ENCODE measurements at regions not wholly inside any gene's neighbourhood (a gene's known extent, or its start where the extent isn't known, plus 50 kb on each side); places are given as distances from the start of the nearest gene placed in this dataset.
"Not testable (repeated sequence)": the region's sequence is repeated elsewhere in the genome, so short reads cannot be mapped to it uniquely, and the experiment has no call there.

DNA sequence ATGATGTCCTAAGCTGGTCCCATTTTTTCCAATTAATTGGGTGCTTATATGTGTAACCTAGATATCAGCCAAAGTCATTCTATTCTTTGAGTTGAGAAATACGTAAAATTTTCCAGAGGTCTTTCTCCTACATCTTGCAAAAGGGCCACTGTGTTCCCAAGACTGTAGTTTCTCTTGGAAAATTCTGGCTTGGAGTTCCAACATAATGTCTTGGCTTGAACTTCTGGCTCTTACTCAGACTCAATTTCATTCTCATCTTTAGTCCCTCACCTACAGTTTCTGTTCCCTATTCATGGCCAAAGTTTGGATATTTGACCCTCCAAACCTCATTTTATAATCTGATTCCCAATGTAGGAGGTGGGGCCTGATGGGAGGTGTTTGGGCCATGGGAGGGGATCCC, 201.4 kb upstream of the ARHGEF26 start:
- no peak for DNase-seq (ENCODE audit: low read depth)

DNA sequence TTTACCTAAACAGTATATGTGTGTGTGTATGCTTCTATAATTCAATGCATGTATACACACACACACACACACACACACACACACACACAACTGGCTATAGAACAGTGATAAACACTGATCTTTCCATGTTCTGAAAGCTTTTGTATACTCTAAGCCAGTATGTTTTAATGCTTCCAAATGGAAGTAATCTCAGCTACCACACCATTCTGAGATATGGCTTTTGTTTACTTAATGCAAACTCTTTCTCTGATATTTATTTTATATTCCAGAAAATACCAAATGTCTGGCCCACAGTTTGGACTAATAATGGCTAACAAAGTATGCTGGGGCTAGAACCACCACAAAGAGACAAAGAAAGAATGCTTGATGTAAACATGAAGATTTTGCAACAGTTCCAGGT, 199.4 kb upstream of the ARHGEF26 start:
- no peak for DNase-seq (ENCODE audit: low read depth)

DNA sequence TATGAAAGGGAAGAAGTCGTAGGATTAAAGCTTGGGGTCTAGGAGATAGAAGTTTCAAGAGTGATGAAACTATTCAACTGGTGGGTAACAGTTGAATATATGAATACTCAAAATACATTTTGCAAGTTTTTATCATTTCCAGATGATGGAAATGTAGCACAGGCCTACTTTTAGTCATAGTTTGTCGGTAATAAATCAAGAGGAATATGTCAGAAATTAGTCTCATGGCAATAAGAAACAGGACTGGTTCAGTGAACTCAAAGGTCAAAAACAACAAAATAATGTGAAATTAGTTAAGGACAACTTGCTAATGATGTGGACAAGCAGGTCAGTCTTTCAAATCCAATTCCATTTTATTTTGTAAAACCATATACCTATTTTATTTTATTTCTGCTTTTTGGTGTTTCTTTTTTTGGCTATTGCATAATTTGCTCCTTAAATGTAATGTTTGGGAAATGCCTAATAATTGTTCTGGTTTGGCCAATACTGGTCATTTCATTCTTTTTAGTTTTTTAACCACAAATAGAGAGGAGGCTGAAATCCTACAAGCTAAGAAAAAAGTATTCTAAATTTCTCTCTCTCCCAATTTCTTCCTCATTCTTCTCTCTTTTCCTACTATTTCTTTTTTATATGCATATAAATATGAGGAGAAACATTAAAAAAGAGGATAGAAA, 195.2 kb upstream of the ARHGEF26 start:
- no peak for DNase-seq (ENCODE audit: low read depth)

DNA sequence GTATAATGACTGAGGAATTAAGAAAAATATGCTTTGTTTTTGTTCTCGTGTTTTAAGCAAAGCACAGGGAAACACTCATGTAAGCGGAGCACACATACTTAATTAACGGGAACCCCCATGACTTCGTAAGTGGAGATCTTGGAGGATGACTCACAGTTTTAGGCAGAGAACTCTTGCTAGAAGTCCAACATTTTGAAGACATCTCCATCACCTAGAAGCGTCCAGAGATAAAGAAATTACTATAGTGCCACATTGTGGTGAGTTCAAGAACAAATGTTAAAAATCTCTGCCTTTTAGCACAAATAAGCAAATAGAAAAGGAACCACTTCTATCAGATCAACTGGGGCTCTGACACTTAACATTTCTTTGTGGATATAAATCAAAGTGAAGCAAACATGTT, 194.1 kb upstream of the ARHGEF26 start:
- no peak for DNase-seq (ENCODE audit: low read depth)

DNA sequence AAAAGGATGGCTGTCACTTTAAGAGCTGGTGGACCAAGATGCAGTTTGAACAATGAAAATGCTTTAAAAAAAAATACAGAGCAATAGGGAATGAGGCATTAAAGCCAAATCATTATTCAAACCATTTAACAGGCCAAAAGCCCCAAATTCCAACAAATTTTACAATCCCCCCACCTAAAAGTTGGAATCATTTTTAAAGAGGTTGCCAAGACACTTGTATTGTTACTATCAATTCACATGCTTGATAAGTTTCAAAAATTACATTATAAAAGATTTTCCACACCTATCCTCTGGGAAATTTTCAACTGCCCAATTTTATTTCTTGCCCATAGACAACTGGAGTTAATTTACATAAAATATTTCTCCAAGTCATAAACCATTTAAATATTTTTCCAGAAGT, 192.3 kb upstream of the ARHGEF26 start:
- DNase-seq (ENCODE audit: low read depth): no peak

DNA sequence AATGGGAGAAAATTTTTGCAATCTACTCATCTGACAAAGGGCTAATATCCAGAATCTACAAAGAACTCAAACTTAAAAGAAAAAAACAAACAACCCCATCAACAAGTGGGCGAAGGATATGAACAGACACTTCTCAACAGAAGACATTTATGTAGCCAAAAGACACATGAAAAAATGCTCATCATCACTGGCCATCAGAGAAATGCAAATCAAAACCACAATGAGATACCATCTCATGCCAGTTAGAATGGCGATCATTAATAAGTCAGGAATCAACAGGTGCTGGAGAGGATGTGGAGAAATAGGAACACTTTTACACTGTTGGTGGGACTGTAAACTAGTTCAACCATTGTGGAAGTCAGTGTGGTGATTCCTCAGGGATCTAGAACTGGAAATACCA, 187.7 kb upstream of the ARHGEF26 start:
- DNase-seq (ENCODE audit: low read depth): not testable (repeated sequence)

DNA sequence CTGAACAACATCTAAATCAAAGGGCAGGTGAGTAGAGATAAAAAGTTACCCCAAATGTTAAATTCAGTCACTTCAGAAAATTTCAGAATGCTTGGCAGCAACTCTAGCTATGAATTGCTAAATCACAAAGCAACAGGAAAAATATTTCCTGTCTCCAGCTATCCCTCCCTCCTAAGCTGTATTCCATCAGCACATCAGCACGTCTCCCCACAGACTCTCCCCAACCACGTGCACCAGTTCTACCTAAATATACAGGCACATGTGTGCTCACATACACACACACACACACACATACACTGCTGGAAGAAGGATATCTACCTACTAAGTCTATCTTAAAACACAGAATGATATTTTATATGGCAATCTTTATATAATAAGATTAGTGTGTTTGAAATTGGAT, 177.1 kb upstream of the ARHGEF26 start:
- no peak for DNase-seq (ENCODE audit: low read depth)

DNA sequence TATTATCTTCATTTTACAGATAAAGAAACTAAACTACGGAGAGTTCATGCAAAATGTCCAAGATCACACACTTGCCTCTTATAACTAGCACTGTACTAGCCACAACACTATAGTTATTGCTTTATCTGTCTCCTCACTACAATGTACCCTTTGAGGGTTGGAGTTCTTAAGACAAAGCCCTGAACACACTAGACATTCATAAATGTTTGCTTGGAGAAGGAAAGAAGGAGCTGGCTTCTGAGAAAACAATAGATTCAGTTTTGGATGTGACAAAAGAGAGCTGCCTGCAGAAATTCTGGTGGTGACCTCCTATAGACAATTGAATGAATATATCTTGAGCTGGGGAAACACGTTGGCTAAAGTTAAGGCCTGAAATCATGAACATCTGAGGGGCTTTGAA, 169.9 kb upstream of the ARHGEF26 start:
- no peak for DNase-seq (ENCODE audit: low read depth)

DNA sequence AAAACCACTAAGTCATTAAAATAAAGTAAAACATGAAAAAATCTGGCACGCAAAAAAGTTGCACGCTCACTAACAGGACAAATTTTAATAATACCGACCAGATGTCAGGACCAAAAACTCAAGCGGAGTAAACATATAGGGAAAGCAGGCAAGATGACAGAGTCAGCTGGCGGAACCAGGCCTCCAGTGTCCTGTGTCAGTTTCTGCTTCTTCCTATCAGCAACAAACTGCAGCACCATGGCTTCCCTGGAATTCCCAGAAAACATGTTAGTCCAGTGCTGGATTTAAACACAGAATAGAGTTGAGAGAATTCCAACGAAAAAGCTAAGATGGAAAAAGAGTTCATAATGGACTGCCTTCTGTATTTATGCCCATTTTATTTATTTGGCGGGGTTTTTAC, 169.1 kb upstream of the ARHGEF26 start:
- no peak for DNase-seq (ENCODE audit: low read depth)

DNA sequence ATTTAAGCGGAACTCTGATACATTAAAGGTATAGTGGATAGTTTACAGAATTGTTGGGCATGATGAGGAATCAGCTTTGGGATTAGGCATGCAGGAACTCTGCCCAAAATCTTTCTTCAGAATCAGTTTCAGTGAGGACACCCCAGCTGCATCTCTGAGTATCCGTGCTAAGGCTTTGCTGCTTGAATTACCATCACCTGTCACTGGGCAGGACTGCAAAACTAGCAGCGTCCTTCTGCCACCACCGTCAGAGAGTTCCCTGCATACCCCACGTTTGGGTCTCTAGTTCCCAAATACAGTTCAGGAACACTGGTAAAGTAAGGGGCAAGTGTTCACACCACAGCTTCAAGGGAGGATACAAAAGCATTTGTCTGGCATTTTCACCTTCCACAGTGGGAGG, 164.6 kb upstream of the ARHGEF26 start:
- no peak for DNase-seq (ENCODE audit: low read depth)

DNA sequence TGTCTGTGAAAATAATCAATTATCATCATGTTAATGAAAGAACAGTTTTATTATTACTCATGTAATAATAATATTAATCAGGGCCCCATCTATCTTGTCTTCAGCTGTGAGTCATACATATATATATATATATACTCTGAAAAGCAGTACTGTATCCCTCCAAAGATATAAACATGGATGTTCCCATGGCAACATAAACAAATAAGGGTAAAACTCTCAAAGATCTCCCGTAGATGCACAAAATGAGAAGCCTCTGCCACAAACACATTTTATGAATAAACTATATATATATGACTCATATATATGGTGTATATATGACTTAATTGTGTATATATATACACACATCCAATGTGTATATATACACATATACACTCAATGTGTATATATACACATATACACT, 163.8 kb upstream of the ARHGEF26 start:
- DNase-seq (ENCODE audit: low read depth): no peak

DNA sequence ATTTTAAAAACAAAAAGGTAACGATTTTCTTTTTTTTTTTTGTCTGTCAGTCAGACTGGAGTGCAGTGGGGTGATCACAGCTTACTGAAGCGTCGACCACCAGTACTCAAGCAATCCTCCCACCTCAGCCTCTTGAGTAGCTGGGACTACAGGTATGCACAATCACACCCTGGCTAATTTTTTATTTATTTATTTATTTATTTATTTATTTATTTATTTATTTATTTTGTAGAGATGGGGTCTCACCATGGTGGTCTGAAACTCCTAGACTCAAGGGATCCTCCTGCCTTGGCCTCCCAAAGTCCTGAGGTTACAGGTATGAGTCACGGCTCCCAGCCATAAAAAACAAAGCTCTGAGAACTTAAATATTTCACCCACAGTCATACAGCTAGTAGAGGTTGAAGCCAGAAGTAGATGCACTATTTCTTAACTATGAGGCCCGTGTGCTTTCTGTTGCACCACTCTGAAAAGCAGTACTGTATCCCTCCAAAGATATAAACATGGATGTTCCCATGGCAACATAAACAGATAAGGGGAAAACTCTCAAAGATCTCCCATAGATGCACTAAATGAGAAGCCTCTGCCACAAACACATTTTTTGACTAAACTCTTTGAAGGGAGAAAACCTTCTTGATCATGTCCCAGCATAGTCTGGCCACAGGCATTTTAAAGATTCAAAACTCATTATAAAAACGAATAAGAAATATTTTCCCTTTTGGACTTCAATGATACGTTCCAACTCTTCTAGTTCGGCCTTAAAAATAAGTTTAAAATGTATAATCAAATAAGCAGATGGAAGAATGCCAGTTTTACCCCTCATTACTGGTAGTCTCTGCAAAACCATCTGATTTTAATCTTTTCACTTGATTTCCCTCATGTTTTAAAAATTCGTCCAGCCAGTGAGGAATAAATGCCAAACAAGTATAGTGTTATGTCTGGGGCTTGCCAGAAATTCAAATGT, 162.3 kb upstream of the ARHGEF26 start:
- no peak for DNase-seq (ENCODE audit: low read depth)

DNA sequence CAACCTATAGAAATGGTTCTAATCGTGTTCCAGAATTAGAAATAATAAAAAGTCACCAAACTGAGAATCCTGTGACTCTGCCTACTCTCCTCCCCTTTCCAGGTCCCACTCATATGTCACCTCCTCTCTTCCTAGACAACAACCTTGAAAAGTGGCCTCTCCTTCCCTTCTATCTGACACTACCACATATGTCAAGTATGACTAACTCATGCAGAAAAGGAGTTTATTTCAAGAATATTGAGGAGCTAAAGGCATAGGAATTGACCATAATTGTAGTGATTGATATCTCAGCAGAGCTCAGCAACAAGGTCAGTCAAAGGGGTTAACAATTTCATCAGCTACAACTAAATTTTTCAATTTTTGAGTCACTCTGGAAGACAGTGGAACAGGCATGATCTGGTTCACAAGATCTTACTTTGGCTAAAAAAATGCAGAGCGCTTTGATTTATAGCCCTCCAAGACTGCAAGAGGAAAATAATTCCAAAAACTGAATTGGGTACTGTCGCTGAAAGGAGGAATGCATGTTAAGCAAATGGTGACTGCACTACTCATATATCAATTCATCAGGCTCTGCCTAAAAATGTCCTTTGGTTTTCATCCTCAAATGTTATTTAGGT, 160.6 kb upstream of the ARHGEF26 start:
- no peak for DNase-seq (ENCODE audit: low read depth)

DNA sequence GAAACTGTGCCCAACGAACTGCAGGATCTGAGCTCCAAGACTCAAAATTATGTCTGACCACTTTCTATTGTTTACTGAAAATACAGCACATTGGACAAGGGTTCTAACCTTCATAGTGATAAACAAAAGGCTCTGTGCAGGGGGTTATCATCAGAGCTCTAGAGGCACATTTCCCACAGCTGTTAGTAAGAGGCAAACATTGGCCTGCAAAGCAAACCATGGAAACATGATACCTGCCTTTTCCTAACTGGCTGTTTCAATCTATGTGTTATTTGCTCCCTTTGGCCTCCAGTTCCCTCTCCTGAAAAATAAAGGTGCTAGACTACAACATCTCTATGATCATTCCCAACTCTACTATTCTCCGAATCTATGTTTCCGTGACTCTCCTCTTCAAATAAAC, 159.7 kb upstream of the ARHGEF26 start:
- DNase-seq (ENCODE audit: low read depth): no peak

DNA sequence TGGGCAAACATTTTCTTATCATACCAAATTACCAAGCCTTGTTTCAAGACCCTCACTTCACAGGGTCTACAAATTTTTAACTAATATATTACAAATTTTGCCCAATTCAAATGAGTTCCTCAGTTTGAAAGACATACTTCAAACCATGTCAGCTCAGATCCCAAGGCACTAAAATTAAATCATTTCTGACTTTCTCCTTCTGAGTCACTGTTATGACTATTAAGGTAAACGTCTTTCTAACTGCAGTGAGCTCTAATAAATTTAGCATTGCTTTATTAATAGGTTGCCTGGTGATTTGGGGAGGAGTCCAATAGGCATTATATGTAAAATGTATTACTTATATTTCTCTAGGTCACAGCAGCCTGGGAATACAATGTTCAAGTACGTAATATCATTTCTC, 158.2 kb upstream of the ARHGEF26 start:
- no peak for DNase-seq (ENCODE audit: low read depth)

DNA sequence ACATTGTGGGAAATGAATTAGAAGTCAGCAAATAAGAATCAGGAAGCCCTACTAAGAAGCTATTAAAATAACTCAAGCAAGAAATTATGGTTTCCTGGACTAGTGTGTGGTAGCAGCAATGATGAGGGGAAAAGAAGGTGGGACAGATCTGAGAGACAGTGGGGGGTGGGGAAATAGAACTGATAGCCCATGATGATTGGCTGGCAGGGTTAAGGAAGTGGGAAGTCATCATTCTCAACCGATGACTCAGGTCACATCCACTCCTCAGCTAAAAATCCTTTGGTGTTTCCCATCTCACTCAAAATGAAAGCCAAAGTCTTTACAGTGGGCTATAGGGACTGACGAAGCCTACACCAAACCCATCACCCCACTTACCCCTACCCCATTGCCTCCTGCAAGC, 153.9 kb upstream of the ARHGEF26 start:
- no peak for DNase-seq (ENCODE audit: low read depth)

DNA sequence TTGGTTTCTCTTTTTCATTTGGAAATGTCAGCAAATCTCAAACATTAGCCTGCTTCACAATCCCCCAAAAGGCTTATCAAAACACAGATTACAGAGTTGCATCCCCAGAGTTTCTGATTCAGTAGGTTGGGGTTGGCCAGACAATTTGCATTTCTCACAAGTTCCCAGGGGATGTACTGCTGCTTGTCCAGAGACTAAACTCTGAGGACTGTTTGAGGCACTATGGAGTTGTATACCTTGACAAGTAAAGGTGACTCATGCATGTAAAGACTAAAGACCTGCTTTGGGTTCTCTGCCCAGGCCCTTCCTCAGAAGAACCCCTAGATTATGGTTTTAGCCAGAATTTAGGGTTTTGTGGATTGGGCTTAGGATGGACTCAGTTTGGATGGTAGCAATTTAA, 151.1 kb upstream of the ARHGEF26 start:
- no peak for DNase-seq (ENCODE audit: low read depth)

DNA sequence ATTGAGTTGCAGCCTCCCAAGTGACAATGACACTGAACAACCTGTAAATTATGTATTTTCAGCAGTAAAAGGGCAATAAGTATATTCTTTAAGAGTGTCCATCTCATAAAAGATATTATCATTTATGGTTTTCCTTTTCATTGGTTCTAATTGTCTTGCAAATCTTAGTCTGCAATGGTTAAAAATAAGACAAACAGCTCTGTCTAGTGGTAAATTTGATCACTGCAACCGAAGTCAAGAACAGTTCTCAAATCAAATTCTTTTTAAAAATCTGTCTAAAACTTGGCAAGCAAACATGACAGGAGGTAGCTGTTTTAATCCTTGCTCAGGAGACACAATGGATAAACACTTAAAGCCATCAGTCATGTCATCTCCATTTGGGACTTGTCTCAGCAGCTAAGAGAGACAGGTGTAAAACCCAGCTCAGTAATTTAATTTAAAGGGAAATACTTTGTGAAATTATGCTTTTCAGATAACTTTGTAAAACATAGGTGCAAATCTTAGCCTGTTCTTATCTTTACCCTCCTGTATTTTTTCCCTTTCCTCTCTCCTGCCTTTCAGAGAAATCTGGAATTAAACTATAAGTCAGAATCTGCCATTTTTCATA, 150.3 kb upstream of the ARHGEF26 start:
- DNase-seq (ENCODE audit: low read depth): no peak

DNA sequence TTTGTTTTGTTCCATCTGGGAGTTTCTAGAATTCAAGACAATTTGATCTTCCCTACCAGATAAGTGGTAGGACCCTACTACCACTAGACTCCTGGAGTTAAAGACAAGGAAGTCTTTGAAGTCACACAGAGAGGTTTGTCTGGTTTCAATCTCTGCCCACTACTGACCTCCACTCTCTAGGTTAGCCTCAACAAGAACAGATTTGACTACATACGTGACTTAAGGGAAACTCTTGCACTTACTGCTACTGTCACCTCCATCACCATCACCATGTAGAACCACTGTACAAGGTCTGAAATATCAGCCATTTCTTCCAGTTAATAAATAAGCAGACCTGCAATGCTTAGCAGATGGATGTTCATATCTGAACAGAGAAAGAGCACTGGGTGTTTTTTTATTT, 148.3 kb upstream of the ARHGEF26 start:
- DNase-seq (ENCODE audit: low read depth): no peak

DNA sequence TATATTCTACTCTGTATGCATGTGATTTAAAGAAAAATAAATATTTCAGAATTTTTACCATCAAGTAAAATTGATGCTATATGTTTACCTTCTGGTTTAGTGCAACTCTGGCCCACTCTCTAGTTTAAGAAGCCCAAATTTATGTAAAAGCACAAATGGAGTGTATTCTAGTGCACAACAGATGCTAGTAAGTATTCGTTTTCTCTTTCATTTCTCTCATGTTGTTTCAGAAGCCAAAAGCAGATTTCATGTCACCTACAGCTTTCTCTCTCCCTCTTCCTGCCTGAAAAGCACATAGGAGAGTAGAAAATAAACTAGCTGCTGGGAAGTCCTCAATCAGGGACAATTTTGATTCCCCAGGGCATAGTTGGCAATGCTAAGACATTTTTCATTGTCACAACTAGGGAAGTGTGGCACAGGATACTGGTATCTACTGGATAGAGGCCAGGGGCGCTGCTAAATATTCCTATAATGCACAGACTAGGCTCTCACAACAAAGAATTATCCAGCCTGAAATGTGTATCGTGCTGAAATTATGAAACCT, 147.4 kb upstream of the ARHGEF26 start:
- no peak for DNase-seq (ENCODE audit: low read depth)

DNA sequence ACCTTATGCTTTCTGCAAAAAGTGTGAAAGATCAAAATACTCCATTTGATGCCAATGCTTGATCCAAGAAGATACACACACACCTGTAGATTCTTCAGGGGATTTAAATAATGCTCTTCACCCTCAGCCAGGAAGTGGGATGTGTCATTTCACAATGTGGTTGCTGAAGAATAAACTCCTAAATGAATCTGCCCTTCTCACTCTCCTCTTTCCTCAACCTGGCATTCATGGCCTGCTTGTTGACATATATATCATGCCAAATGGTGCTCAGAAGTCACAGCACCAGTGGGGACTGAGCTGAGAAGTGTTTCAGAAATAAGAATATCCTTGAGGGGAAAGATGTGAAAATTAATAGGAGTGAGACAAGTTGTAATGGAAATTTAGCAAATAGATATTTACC, 146.6 kb upstream of the ARHGEF26 start:
- no peak for DNase-seq (ENCODE audit: low read depth)

DNA sequence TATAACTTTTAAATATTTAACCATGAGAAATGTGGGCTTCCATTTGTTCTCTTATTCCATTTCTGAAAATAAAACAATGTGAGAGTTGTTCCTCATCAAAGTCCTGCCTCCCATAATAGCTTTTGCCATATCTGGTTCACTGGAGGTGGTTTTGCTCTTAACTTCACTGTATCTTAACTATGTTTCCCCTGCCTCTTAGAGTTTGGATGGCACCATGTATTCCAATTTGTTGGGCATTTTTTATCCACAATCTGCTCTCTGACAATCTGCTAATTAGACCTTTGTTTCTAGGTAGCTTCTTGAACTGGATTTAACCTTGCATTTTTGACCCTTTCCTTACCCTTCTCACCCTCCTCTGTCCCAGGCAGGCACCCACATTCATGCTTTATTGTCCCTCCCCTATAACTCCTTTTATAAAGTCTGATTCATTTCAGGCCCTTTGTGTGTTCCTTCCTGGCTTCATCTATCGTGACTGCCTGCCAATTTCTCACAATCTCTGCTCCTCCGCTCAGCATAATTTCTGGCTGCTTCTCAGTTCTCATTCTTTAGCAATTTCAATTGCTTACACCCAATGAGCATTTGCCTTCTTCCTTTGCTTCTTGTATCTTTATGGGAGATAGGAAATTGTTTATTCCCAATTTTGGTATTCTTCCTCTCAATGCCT, 144.2 kb upstream of the ARHGEF26 start:
- DNase-seq (ENCODE audit: low read depth): no peak
